ENCODE measurements at regions not wholly inside any gene's neighbourhood (a gene's known extent, or its start where the extent isn't known, plus 50 kb on each side); places are given as distances from the start of the nearest gene placed in this dataset.

DNA sequence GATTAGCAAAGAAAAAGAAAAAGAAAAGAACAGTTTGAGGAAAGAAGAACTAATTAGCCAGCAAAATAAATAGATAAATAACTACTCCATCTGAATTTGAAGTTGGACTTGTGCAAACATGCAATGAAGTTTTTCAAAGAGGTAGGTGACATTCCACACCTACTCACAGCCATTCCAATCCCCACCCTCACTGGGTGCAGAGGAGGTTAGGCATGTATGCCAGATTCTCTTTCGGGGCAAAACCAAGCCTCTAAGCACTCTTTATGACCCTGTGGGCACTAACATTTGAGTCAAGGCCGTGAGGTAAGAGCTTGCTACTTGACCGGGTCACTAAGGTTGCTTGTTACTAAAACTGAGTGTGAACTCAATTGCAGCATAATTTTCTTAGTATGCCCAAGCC is 108.4 kb upstream of the SEMA3A start:
- Mint-ChIP-seq H3K36me3 (no peaks in the 10 kb centered on the region), H3K27me3 (no peaks in the 10 kb centered on the region), H3K27ac (peak overlapping the region; percentile 92), H3K4me1 (ENCODE audit: unreplicated experiment) (peaks cover 9% of the 10 kb centered on the region), H3K9me3 (no peaks in the 10 kb centered on the region), H3K4me3 (peak overlapping the region; percentile 73)
- TF ChIP-seq, protein P1, sequence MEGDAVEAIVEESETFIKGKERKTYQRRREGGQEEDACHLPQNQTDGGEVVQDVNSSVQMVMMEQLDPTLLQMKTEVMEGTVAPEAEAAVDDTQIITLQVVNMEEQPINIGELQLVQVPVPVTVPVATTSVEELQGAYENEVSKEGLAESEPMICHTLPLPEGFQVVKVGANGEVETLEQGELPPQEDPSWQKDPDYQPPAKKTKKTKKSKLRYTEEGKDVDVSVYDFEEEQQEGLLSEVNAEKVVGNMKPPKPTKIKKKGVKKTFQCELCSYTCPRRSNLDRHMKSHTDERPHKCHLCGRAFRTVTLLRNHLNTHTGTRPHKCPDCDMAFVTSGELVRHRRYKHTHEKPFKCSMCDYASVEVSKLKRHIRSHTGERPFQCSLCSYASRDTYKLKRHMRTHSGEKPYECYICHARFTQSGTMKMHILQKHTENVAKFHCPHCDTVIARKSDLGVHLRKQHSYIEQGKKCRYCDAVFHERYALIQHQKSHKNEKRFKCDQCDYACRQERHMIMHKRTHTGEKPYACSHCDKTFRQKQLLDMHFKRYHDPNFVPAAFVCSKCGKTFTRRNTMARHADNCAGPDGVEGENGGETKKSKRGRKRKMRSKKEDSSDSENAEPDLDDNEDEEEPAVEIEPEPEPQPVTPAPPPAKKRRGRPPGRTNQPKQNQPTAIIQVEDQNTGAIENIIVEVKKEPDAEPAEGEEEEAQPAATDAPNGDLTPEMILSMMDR (conservative IDR thresholded peaks at IDR 0.05), result no peak
- no peak for DNase-seq (ENCODE audit: extremely low spot score, unreplicated experiment)

DNA sequence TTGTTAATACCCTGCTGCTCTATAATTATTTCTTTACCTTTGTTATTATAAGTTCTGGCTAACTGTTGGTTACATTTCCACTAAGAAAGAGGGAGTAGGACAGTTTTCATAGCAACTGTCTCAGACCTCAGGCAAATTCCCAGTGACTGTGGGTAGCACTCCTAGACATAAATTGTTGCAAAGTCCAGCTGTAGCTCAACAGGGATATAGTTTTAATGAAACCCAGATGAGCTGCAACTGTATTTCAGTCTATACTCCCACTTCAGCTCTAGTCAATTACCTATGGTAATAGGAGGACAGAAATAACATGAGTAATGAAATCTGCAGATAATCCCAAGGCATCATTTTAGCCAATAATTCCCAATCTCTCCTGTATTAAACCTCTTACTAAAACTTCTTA is 103.0 kb upstream of the SEMA3A start:
- TF ChIP-seq, protein P1 (conservative IDR thresholded peaks at IDR 0.05), result no peak
- H3K4me3 Mint-ChIP-seq, result no peak overlapping the region
- H3K36me3 Mint-ChIP-seq, result no peaks in the 10 kb centered on the region
- H3K27ac Mint-ChIP-seq, result no peak overlapping the region
- DNase-seq (ENCODE audit: extremely low spot score, unreplicated experiment), result no peak
- H3K4me1 Mint-ChIP-seq (ENCODE audit: unreplicated experiment), result peaks cover 11% of the 10 kb centered on the region
- H3K9me3 Mint-ChIP-seq, result no peaks in the 10 kb centered on the region
- H3K27me3 Mint-ChIP-seq, result no peaks in the 10 kb centered on the region

DNA sequence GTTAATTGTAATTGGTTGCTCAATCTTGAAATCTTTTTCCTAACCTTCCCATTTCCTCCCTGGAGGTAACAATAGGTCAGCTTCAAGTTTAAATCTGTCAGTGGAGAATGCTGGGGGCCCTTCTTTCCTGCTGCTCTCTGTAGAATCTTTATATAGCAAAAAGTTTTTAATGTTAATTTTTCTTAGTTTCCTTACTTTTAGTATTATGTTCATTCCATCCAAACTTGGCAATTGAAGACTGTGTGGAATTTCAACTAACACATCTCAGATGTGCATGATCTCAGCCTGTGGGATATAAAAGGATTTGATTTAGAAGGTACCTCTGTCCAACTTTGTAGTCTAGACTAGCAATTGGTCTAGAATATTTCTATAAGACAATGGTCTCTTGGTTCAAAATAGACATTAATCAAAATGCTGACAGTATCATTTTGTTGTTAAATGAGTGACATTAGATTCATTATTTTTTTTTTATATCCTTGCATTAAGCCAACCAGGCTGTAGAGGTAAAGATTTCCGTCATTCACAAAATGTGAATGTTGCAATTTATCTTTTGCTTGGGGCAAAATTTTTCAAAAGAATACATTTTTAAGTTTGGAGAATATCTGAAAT is 100.4 kb upstream of the SEMA3A start:
- TF ChIP-seq, protein P1 (conservative IDR thresholded peaks at IDR 0.05), result no peak
- no peak overlapping the region for H3K4me3 Mint-ChIP-seq
- DNase-seq (ENCODE audit: extremely low spot score, unreplicated experiment), result no peak
- no peaks in the 10 kb centered on the region for H3K27me3 Mint-ChIP-seq
- peaks cover 15% of the 10 kb centered on the region for H3K4me1 Mint-ChIP-seq (ENCODE audit: unreplicated experiment)
- H3K36me3 Mint-ChIP-seq, result no peaks in the 10 kb centered on the region
- H3K27ac Mint-ChIP-seq, result no peak overlapping the region
- peaks cover 5% of the 10 kb centered on the region for H3K9me3 Mint-ChIP-seq

DNA sequence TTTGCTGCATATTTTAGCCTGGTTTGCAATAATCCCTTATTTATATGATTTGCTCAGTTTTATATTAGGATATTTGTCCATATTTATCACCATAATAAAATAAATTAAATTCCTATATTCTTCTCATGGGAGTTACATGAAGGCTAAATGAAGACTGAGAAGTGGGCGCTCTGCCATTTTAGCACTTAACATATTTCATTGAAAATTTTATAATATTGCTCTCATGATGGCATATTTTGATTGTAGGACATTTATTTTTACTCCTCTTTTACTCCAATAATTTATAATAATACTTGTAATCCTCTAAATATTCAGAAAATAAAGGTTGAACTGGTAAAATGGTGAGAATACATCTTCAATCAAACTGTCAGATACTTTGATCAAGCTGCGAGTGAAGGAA is 99.8 kb upstream of the SEMA3A start:
- Mint-ChIP-seq H3K4me1 (ENCODE audit: unreplicated experiment) (peaks cover 15% of the 10 kb centered on the region), H3K4me3 (no peak overlapping the region), H3K9me3 (peaks cover 5% of the 10 kb centered on the region), H3K36me3 (no peaks in the 10 kb centered on the region), H3K27me3 (no peaks in the 10 kb centered on the region), H3K27ac (no peak overlapping the region)
- TF ChIP-seq, protein P1 (conservative IDR thresholded peaks at IDR 0.05), result no peak
- no peak for DNase-seq (ENCODE audit: extremely low spot score, unreplicated experiment)

DNA sequence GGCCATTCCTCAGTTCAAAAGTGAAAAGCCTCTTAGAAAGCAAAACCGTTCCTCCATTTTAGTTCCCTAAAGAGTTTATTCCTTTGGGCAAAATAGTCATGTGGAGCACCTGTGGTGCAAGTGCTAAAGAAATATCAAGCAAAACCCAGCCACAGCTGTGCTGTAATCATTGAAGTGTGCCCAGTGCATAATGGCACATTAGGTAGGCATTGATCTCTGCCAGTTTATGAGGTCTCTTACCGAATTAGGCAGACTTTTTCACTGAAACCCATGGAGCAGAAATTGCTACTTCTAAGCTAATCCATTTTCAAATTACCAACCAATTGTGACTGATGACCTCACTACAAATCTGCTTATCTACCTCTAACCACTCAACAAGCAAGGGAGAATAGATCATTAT is 97.2 kb upstream of the SEMA3A start:
- no peak for DNase-seq (ENCODE audit: extremely low spot score, unreplicated experiment)
- TF ChIP-seq, protein P1 (conservative IDR thresholded peaks at IDR 0.05), result no peak
- H3K27me3 Mint-ChIP-seq, result no peaks in the 10 kb centered on the region
- H3K9me3 Mint-ChIP-seq, result peaks cover 5% of the 10 kb centered on the region
- H3K27ac Mint-ChIP-seq, result no peak overlapping the region
- no peak overlapping the region for H3K4me3 Mint-ChIP-seq
- H3K4me1 Mint-ChIP-seq (ENCODE audit: unreplicated experiment), result peaks cover 11% of the 10 kb centered on the region
- no peaks in the 10 kb centered on the region for H3K36me3 Mint-ChIP-seq

DNA sequence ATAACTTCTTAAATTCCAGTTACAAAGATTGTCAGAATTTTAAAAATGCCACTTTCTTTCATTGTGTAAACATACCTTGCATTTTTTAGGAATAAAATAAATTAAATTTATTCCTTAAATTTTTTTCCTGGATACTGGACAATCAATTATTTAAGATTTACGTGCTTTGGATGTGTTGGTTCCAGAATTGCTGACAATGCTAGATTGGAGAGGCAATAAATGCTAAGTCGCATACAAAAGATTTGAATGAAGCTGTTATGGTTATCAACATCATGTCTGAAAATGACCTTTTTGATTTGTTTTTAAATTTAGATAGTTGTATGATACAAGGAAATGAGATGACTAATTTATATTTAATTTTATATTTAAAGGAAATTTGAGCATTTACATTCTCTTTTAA is 89.2 kb upstream of the SEMA3A start:
- H3K27me3 Mint-ChIP-seq, result no peaks in the 10 kb centered on the region
- H3K9me3 Mint-ChIP-seq, result peaks cover 9% of the 10 kb centered on the region
- TF ChIP-seq, protein P1 (conservative IDR thresholded peaks at IDR 0.05), result no peak
- H3K27ac Mint-ChIP-seq, result no peak overlapping the region
- peaks cover 14% of the 10 kb centered on the region for H3K4me1 Mint-ChIP-seq (ENCODE audit: unreplicated experiment)
- no peak overlapping the region for H3K4me3 Mint-ChIP-seq
- no peak for DNase-seq (ENCODE audit: extremely low spot score, unreplicated experiment)
- H3K36me3 Mint-ChIP-seq, result peaks cover 3% of the 10 kb centered on the region

All from type B pancreatic cell (in vitro differentiated cells).